K562 (cell line): ENCODE measurements at regions not wholly inside any gene's neighbourhood (a gene's known extent, or its start where the extent isn't known, plus 50 kb on each side); places are given as distances from the start of the nearest gene placed in this dataset.

Experiments
- CC2D1A ChIP-seq: fragments of 450-650 bp; IDR thresholded peaks from 2 replicates; pipeline ENCODE4 v1.6.1; 2017; ENCODE audit warnings: mild to moderate bottlenecking
- CEBPG ChIP-seq, 3 experiments: fragments of 200-800 bp in 1 of 3; sonication (Bioruptor generic) in 1 of 3; sonication (generic) in 1 of 3; formaldehyde crosslinking in 1 of 3; IDR thresholded peaks in 2 of 3; conservative IDR thresholded peaks in 1 of 3; 2 replicates each; pipeline versions ENCODE4 v1.6.1 to v1.8.0; 2016 to 2022; ENCODE audit warnings: missing compliant biosample characterization in 2 of 3, missing genetic modification characterization in 2 of 3, mild to moderate bottlenecking in 1 of 3, missing genetic modification reagents in 1 of 3
- MAFK ChIP-seq: IDR thresholded peaks from 2 replicates; pipeline ENCODE4 v1.6.1; 2011; ENCODE audit warnings: low read length, improper control_type of control experiment
- NR1H2 ChIP-seq: sonication (generic); formaldehyde crosslinking; IDR thresholded peaks from 2 replicates; pipeline ENCODE4 v1.4.0; 2020; ENCODE audit warnings: mild to moderate bottlenecking, missing genetic modification reagents
- PHF8 ChIP-seq: fragments of 200-600 bp; sonication (generic); IDR thresholded peaks from 2 replicates; pipeline ENCODE4 v1.6.1; 2012; ENCODE audit warnings: mixed run types, mild to moderate bottlenecking, inconsistent platforms, low read length, moderate library complexity, borderline replicate concordance
- POLR2A ChIP-seq: fragments of 450-650 bp; conservative IDR thresholded peaks from 2 replicates; pipeline ENCODE4 v1.6.1; 2016
- REST ChIP-seq, 2 experiments: fragments of 450-650 bp; formaldehyde crosslinking in 1 of 2; IDR thresholded peaks; 2 replicates each; pipeline versions ENCODE4 v1.4.0 to v1.6.1; 2014 to 2020; ENCODE audit warnings: mild to moderate bottlenecking in 2 of 2, borderline replicate concordance in 1 of 2, low read depth in 1 of 2
- SIN3A ChIP-seq, 2 experiments: fragments of 150-350 bp in 1 of 2; IDR thresholded peaks; 2 replicates each; pipeline ENCODE4 v1.6.1; 2011 to 2016; ENCODE audit warnings: borderline replicate concordance in 2 of 2, low read depth in 2 of 2, low read length in 2 of 2, mild to moderate bottlenecking in 2 of 2, moderate library complexity in 2 of 2; ENCODE audit not compliant: control insufficient read depth in 1 of 2
- STAG1 ChIP-seq: sonication (generic); formaldehyde crosslinking; IDR thresholded peaks from 2 replicates; pipeline ENCODE4 v1.5.0; 2020; ENCODE audit warnings: missing genetic modification reagents, borderline replicate concordance
- TAF1 ChIP-seq: IDR thresholded peaks from 2 replicates; pipeline ENCODE4 v1.6.1; 2011; ENCODE audit warnings: mild to moderate bottlenecking, low read length, moderate library complexity; ENCODE audit not compliant: insufficient read depth, control insufficient read depth, severe bottlenecking; ENCODE audit errors: extremely low read depth
- YY1 ChIP-seq, 3 experiments: IDR thresholded peaks; 2 replicates each; pipeline ENCODE4 v1.6.1; 2011; ENCODE audit warnings: low read length in 2 of 3, mild to moderate bottlenecking in 2 of 3, moderate library complexity in 2 of 3, borderline replicate concordance in 1 of 3, control low read depth in 1 of 3, low read depth in 1 of 3; ENCODE audit not compliant: insufficient read depth in 3 of 3, insufficient replicate concordance in 2 of 3, control insufficient read depth in 1 of 3, insufficient read length in 1 of 3; ENCODE audit errors: extremely low read depth in 1 of 3
- ZNF318 ChIP-seq, 2 experiments: fragments of 450-650 bp; IDR thresholded peaks; 2 replicates each; pipeline ENCODE4 v1.6.1; 2016; ENCODE audit warnings: mild to moderate bottlenecking in 2 of 2, borderline replicate concordance in 1 of 2, low read depth in 1 of 2, moderate library complexity in 1 of 2
- TF ChIP-seq, protein P1 (sequence below): sonication (generic); formaldehyde crosslinking; IDR thresholded peaks from 2 replicates; pipeline ENCODE4 v1.8.1; 2023; ENCODE audit warnings: mild to moderate bottlenecking, missing genetic modification reagents
- TF ChIP-seq, protein P2 (sequence below), 3 experiments: IDR thresholded peaks in 2 of 3; conservative IDR thresholded peaks in 1 of 3; 2 replicates each; pipeline ENCODE4 v1.5.1; 2011 to 2012; ENCODE audit warnings: low read length in 3 of 3, mild to moderate bottlenecking in 3 of 3, control low read depth in 2 of 3, improper control_type of control experiment in 1 of 3, inconsistent platforms in 1 of 3, low read depth in 1 of 3, mixed read lengths in 1 of 3, moderate library complexity in 1 of 3; ENCODE audit not compliant: insufficient read depth in 2 of 3

- TF ChIP-seq, protein P1, sequence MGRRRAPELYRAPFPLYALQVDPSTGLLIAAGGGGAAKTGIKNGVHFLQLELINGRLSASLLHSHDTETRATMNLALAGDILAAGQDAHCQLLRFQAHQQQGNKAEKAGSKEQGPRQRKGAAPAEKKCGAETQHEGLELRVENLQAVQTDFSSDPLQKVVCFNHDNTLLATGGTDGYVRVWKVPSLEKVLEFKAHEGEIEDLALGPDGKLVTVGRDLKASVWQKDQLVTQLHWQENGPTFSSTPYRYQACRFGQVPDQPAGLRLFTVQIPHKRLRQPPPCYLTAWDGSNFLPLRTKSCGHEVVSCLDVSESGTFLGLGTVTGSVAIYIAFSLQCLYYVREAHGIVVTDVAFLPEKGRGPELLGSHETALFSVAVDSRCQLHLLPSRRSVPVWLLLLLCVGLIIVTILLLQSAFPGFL (CRISPR knock-in tag), result no peak
- TF ChIP-seq MAFK, result no peak
- no peak for TF ChIP-seq CC2D1A
- TF ChIP-seq, protein P2, sequence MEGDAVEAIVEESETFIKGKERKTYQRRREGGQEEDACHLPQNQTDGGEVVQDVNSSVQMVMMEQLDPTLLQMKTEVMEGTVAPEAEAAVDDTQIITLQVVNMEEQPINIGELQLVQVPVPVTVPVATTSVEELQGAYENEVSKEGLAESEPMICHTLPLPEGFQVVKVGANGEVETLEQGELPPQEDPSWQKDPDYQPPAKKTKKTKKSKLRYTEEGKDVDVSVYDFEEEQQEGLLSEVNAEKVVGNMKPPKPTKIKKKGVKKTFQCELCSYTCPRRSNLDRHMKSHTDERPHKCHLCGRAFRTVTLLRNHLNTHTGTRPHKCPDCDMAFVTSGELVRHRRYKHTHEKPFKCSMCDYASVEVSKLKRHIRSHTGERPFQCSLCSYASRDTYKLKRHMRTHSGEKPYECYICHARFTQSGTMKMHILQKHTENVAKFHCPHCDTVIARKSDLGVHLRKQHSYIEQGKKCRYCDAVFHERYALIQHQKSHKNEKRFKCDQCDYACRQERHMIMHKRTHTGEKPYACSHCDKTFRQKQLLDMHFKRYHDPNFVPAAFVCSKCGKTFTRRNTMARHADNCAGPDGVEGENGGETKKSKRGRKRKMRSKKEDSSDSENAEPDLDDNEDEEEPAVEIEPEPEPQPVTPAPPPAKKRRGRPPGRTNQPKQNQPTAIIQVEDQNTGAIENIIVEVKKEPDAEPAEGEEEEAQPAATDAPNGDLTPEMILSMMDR (IDR thresholded peaks at IDR 0.05 in 2 of 3, conservative IDR thresholded peaks at IDR 0.05 in 1 of 3; ENCODE audit: insufficient read depth in 2 of 3, low read depth in 1 of 3, low read length in 3 of 3), result no peak
- no peak for TF ChIP-seq REST (IDR thresholded peaks at IDR 0.05; ENCODE audit: borderline replicate concordance)
- no peak for TF ChIP-seq REST (CRISPR knock-in tag; IDR thresholded peaks at IDR 0.05; ENCODE audit: low read depth)
- no peak for TF ChIP-seq PHF8
- TF ChIP-seq ZNF318 (IDR thresholded peaks at IDR 0.05; ENCODE audit: borderline replicate concordance in 1 of 2, low read depth in 1 of 2), result no peak
- TF ChIP-seq CEBPG (CRISPR knock-in tag; IDR thresholded peaks at IDR 0.05), result no peak
- TF ChIP-seq CEBPG (tag; conservative IDR thresholded peaks at IDR 0.05 in 1 of 2, IDR thresholded peaks at IDR 0.05 in 1 of 2), result no peak
- TF ChIP-seq NR1H2, result no peak
- no peak for TF ChIP-seq STAG1 (CRISPR knock-in tag)
- TF ChIP-seq TAF1, result no peak
- TF ChIP-seq YY1 (IDR thresholded peaks at IDR 0.05; ENCODE audit: borderline replicate concordance in 1 of 3, control insufficient read depth in 1 of 3, extremely low read depth in 1 of 3, insufficient read depth in 3 of 3, insufficient read length in 1 of 3, insufficient replicate concordance in 2 of 3, low read depth in 1 of 3, low read length in 2 of 3), result no peak
- TF ChIP-seq POLR2A, result no peak
- no peak for TF ChIP-seq SIN3A (IDR thresholded peaks at IDR 0.05; ENCODE audit: borderline replicate concordance in 2 of 2, control insufficient read depth in 1 of 2, low read depth in 2 of 2, low read length in 2 of 2)
Observed at GRCh38 chr12:127428420-127428819, 838.5 kb upstream of the TMEM132C start.
